Stimulated activated naive CD4-positive, alpha-beta T cell treated with Interleukin-2 at 50 U/mL for 16 hours (primary cell): ENCODE measurements at regions not wholly inside any gene's neighbourhood (a gene's known extent, or its start where the extent isn't known, plus 50 kb on each side); places are given as distances from the start of the nearest gene placed in this dataset.

ENCODE experiments used
- DNase-seq: peaks from one replicate; lab custom pipeline; 2025; lab: John Stamatoyannopoulos, UW

DNA sequence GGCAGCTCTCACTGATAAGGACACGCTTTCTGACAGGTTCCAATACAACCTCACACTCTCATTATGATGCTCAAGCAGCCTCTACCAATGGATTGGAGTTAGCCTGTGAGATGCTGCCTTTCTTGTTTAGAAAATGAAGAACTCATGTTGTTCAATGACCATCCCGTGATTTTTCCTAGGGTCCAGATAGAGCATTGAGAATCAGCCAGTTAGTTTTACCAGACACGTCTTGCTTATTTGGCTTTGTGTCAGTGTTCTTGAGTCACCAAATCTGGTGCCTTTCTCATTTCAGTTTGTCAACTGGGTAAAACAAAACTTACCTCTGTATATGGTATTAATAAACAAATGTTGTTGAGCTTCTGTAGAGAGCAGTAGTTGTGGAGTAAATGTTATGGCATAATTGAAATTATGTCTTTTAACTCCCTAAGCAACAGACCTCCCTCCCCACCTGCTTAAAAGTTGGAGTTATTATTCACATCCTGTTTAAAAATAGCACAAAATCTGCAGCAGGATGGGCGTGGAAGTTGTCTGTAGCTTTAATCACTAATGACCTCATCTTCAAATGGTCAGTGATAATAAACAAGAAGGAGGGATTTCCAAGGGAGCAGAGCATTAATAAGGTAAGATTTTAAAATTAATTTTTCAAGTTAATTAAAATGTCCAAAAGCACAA is 167.3 kb downstream of the HRH4 start:
- DNase-seq, result no peak

DNA sequence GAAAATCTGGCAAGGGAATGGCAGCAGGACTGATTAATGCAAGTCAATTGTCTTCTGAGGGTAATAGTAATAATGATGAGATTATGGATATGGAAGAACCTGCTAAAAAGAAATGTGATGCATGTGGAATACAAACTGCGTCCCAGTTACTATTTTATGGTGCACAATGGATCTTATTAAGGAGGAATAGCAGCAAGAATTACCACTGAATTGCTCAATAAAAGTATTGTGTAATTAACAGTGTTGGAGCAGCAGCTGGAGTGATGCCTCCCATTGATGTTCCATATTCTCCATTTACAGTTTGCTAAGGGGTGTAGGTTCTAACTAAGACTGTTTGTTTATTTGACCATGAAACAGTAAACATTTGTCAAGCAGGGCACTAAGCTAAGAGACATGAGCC is 167.9 kb downstream of the HRH4 start:
- no peak for DNase-seq

DNA sequence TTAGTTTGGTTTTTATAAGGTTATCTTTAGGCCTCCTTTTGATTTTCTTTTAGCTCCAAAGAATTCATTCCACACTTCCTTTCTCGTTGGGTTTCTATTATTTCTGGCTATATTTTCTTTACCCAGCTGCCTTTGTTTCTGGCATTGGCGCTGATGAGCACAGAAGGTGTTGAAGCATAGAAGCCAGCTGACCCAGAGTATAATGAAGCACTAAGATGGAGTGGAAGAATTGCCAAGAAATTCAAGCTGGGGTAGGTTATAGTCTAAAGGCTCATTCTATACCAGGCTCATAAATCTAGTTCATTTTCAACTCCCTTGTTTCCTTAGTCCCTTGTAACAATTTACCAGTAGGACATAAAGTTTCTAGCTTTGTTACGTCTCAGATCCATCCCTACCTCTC is 169.5 kb downstream of the HRH4 start:
- DNase-seq, result no peak

DNA sequence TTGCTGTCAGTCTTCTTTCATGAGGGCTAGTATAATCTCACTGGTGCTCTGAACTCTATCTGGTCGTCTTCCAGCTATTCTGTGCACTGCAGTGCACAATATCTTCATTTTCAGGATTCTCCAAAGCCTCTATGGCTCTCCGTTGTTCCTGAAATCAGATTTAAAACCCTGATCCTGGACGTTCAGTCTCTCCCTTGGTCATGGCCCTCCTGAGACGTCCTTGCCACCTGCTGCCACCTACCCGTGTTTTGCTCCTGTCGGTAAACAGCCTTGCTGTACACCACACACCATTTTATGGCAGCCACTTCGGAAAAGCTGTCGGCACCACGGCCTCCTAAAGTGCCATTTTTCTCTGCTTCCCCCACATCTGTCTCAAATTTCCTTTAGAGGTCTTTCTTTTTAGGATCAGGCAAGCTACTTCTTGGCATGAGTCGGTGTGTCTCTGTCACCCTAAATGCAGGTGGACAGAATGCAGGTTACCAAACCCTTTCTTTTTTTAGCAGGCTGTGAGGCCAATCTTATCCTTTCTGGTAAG is 170.0 kb downstream of the HRH4 start:
- DNase-seq, result no peak

DNA sequence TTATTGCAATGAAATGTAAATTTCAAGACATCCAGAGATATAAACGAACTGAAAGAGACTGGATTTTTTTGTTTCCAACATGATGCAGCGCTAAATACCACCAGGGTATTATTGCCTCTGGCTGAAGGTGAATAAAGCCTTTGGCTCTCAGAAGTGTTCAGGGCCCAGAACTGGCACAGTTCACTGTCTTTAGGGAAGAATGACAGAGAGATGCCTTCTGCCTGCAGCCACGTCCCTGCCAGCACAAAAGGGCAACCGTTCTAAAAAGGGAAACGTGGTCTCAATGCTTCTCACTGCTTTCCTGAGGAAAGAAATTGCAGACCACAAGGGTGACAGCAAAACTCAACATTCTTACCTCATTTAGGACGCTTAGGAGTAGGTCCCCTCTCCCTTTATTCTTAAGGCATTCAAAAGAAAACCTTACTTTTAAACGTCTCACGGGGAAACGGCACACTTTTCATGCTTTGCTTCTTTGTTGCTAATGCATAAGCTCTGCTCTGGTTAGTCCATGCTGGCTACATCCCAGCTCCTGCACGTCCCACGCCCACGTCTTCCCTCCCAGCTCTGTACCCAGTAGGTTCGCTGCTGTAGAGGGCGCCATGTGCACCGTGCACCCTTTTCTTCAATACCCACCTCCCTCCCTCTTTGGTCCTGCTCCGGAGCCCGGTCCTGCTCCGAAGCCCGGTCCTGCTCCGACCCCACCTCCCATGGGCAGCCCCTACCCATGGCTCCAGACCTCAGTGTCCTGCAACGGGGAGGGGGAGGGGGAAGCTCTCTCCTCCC is 171.0 kb downstream of the HRH4 start:
- no peak for DNase-seq

DNA sequence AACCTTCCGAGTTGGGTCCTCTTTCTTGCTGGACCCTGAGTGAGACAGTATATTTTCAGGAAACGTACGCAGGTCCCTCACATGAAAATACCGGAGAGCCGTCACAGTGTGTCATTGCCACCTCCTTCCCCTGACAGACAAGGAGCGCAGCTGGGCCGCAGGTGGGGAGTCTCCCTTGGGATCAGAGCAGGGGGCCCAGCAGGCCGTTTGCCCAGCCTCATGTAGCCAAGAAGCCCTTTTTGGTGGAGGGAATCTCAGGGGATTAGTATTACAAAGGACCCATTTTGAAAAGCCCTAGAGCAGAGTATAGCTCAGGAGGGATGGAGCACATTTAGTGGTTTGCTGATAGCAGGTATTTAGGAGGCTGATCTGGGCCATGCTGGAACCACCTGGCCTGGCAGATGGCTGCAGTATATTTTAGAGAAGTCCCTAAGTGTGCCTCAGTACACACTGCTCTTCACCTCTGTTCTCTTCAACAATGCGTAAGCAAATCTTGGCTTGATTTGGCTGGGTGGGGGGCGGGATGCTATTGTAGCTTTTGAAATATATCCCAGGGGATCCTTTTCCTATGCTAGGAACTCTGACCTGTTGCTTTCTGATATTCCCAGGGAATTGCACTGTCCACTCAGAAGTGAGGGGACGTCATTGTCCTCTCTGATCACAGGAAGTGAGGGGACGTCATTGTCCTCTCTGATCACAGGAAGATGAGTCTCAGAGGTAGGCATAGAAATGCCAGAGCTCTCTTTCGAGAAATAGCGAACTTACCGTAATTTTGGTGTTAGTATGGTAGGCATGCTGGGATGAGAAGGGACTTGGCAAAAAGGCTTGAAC is 171.9 kb downstream of the HRH4 start:
- DNase-seq, result no peak

DNA sequence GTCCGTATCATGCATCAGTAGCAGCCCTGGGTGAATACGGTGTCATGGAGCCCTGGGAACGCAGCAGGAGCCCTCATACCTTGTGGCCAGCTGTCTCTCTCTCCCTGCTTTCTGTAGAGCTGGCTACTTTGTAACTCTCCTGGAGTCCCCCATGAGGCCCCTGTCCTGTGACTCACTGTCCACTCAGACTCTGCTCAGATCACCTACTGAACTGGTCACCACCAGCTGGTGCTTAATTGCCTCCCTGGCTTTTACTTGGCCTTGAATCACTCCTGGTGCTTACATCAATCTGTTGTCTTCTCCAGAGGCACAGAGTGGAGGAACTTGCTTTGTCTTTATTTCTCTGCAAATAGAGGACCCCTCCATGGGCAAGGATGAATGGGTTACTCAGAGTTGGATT is 172.7 kb downstream of the HRH4 start:
- DNase-seq, result no peak

DNA sequence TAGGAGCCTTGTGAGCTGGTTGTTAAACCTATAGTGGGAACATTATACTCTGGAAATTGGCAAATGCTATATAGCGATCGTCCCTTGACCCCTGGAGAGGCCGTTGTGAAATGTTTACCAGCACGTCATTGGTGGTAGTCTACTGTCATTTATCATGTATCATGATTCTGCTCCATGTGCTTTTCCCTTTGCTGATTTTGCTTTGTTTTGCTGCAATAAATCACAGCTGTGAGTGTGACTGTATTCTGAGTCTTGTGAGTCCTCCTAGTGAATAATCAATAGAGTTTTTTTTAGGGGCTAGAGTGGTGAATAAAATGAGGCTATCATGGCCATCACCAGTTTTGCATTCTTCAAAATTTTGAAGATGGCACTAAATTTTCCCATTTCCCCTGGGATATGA is 189.1 kb downstream of the HRH4 start:
- no peak for DNase-seq

DNA sequence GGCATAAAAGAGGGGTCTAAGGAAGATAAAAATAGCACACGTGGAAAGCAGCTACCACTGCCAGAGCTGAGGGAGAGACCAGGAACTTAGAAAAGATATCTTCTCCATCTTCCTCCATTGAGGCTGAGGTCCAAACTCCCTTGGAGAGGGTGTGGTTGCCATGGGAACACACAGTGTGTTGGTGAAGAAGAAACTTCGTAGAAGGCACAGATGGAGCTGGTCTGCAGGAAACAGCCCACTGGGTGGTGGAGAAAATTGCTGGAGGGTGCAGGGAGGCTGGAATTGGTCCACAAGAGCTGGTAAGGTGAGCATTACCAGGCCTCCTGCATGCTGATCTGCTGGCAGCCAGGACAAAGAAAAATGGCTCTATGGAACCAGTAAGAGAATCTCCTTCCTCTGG is 191.0 kb downstream of the HRH4 start:
- DNase-seq, result no peak

DNA sequence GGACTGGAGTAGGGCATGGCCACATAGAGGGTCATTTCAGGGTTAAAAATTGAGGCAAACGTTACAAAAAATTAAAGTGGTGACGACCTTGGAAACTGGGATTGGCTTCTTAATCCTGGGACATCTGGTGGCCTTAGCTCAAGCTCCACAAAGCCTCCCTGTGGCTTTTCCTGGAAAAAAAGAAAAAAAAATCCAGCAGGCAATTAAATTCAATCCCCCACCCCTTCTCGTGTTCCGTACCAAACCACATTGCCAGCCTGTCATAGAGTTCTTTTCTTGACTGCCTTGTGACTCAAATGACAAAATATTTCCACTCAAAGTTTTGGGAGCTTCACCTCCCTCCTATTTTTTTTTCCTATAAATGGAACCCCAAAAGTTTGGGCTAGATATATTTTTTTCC is 195.6 kb downstream of the HRH4 start:
- no peak for DNase-seq

DNA sequence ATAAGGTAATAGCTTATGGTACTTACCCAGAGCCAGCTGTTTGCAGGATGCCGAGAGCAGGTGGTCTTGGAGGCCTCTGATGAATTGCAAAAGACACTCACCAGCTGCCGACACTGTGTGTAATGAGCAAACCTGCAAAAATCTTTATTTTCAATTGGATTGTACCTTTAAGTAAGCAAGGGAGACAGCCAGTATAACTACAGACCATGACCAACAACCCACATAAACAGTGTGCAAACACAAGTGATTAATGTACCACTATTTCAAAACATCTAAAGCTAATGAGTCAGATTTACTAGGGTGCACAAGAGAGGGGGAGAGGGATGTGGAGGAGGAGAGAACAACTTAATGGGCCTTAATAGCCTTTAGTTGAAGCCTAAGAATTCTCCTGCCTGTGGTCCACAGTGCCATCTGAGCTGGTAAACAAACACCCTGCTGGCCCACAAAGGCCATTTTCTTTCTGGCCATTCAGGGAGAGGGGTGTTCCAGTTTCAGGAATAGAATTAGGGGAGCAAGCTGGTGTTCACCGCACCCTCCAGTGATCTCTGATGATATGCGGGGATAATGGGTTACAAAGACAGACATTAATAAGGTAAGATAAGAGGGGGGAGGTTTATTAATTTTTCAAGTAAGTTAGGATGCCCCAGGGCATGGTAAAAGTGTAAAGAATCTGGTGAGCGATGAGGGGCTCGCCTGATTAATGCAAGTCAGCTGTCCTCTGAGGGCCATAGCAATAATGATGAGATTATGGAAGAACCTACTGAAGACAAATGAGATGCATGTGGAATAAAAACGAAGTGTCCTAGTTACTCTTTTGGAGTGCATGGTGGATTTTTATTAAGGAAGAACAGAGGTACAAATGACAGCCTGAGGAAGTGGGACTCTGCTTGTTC is 196.4 kb downstream of the HRH4 start:
- no peak for DNase-seq

DNA sequence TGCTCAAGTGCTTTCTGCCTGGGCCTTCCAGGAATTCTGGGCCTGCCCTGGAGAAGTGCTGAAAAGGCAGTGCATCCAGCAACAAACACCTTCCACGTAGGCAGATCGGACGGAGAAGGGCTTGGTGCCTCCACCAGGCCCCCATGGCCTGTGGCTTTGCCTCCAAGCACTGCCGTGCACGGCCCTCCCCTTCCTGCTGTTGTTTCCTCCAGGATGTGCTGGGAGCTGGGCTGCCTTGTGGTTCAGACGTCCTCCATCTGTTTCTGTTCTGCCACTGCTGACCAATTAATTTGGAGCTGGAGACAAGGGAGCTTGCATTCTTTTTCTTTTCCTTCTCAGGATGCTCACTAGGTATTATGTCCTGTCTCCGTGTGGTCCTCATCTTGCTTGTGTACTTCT is 197.0 kb downstream of the HRH4 start:
- no peak for DNase-seq

DNA sequence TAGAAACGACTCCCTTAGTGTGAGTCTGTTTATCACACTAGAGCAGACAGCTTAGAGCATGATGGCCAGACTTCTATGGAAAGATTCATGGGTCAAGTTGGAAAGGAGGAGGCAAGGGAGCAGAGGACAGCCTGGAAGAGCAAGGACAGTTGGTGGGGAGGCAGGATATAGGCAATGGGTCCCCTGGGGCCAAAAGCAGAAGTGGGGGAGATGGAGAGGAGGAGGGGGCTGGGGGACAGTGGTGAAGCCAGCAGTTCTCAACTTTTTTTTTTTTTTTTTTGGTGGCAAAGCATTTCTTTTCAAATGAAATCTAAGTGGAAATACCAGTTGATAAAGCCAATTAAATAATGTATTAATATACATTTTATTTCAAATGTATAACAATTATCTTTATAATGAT is 197.9 kb downstream of the HRH4 start:
- DNase-seq, result no peak

DNA sequence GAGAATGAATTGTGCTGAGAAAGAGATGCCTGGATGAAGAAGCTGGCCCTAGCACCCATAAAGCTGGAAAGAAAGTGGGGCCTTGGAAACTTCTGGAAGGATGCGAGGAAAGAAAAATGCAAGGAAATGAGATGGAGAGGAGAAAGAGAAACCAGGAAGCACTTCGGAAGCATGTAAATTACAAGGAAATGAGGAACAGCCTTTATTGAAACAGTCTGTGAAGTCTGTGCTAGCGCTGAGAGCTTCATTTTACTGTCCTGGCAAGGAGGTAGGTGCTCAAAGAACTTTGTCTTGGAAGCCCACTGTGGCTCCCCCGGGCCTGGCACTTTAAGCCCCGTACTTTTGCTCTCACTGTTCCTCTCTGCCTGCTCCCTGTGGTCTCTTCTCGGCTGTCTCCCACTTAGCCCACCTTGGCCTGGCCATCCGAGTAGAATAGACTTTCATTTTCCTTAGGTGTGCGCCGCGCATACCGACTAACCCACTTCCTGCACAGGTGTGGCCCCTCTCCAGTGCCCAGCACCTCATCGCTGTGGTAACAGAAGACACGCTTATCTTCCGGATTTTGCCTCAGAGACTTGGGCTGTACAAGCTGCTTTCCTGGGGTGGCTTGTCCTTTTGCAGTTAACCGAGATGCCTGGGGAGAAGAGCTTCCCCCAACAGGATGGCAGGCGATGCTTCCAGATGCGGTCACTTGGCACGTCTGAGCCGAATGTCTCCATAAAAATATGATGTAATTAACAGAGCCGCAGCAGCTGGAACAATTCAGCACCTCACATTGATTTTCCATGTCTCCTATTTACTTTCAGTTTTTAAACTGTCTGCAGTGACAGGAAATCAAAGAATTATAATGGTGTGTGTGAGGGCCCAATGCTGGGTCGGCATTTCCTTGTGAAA is 199.6 kb downstream of the HRH4 start:
- peak; percentile 5 for DNase-seq

DNA sequence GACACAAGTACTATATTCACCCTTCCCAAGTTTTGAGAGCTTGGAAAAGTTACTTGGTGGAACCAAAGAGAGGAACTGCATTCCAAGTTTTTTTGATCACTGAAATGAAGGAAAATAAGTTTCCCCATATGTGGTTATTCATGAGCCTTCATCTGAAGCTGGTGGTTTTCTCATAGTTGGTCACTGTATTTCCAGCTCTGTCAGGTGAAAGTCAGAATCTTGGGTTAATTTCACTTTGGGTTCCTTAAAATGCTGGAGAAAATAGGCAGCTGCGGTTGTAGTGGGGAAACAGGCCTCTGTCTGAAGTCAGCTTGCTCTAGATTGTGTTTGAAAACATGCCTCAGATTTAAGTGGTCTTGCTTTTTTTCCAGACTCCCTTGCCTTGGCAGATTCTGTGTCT is 200.5 kb downstream of the HRH4 start:
- DNase-seq, result no peak

DNA sequence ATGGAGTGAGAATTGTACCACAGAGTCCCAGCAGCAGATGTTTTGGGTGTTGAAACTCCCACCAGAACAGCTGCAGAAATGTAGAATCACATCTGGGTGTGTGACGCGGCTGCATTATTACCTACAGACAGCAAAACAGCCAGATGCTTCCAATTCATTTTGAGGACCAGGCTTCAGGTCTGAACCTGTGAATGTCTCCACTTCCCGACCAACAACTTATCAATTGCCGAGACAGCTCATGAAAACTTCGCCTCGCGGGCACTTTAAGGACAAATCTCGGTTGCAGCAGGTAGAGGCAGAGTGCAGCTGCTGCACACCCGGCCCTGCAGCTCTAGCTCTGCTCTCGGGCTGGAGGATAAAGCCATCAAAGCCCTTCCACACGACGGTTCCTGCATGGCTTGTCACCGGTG is 202.0 kb downstream of the HRH4 start:
- no peak for DNase-seq

DNA sequence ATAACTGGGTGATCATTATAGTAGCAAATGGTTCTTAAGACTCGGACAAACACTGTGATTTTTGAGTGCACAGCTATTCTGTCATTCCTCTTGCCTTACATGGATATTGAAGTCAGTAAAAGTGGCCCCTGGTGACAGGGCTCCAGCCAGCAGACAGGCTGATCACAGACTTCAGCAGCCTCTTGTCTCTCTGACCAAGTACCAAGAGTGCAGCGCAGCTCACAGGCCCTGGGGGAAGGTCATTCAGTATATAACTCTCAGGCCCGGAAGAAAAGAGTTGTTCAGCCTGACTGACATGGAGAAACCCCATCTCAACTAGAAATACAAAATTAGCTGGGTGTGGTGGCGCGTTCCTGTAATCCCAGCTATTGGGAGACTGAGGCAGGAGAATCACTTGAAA is 202.6 kb downstream of the HRH4 start:
- DNase-seq, result no peak

DNA sequence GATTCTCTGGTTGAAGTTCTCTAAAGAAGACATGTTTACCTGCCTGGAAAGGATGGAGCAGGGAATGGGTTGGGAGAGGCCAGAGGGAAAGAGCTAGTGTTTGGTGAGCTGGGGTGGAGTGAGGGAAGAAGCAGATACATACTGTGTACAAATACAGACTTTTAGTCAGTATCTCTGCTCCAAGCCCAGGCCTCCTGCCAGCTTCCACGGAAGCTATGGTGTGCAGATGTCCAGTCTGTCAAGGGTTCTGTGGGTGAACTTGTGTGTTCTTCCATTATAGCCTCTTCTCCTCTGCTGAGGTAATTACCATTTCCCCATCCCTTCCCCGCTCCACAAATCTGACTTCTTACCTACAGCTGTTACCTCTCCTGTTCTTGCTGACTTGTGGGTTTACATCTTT is 208.6 kb downstream of the HRH4 start:
- no peak for DNase-seq

DNA sequence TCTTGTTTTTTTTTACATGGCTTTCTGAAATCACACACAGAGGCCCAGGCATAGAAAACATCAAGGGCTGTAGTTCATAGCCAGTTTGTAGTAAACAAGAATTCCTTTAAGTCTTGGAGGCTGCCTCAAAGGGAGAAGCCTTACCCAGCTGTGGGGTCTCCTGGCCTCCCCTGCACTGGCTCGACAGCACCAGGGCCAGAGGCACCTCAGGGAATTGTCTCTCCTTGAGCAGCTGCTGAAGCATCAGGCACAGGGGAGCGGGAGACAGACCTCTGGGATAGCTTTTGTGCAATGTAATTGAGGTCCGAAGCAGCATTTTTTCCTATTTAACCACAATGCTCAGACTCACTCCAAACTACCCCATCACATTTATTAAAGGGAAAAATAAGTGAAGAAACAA is 209.1 kb downstream of the HRH4 start:
- DNase-seq, result no peak

DNA sequence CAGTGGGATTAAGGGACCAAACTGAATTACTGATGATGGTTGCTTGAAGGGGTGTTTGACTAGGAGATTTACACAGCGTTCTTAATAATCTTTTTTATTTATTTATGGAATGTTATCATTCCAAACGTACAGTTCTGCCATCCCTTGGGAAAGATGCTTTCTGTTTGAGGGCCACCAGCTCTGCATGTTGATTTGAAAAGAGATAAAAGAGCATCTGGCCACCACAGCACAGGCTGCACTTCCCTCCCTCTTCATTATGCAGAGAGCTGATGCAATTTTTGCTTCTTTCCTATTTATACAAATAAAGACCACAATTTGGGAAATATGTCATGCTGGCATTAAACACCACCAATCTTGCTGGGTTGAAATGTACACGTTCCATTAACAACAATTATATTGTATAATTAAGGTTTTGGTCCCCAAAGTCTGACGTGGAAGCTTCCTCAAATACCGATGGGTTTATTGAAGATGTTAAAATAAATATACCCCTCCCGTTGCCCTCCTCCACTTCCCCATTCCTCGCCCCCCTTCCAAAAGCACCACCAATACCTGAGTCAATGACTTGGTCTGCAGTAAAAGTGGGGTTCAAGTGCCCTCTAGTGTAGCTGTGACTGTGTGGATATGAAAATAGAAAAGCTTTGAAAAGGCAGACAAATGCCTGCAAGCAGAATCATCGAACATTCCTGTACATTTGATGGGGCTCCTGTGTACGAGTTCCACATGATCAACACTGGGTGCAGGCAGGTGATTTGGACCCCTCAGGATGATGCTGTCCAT is 211.9 kb downstream of the HRH4 start:
- no peak for DNase-seq
